Kidney capillary endothelial cell (primary cell): ENCODE measurements at regions not wholly inside any gene's neighbourhood (a gene's known extent, or its start where the extent isn't known, plus 50 kb on each side); places are given as distances from the start of the nearest gene placed in this dataset.

ENCODE experiments used
- DNase-seq: peaks from one replicate; pipeline ENCODE4 v3.0.0-alpha.2; 2018; ENCODE audit warnings: low spot score

- DNase-seq, result no peak
These were observed 149.7 kb upstream of the GGTLC1 start for GRCh38 chr20:24138196-24138857.

GRCh38 chr20:24136659-24137246, 148.2 kb upstream of the GGTLC1 start:
- DNase-seq, result no peak

- no peak for DNase-seq
These were observed 147.2 kb upstream of the GGTLC1 start for GRCh38 chr20:24135781-24136180.

GRCh38 chr20:24134930-24135329, 146.4 kb upstream of the GGTLC1 start:
- no peak for DNase-seq

GRCh38 chr20:24134284-24134683, 145.7 kb upstream of the GGTLC1 start:
- no peak for DNase-seq

GRCh38 chr20:24132246-24132645, 143.7 kb upstream of the GGTLC1 start:
- no peak for DNase-seq

- DNase-seq, result peak; percentile 44
These were observed 143.1 kb upstream of the GGTLC1 start for GRCh38 chr20:24131684-24132083.

GRCh38 chr20:24131281-24131680, 142.7 kb upstream of the GGTLC1 start:
- no peak for DNase-seq

- DNase-seq, result no peak
These were observed 141.1 kb upstream of the GGTLC1 start for GRCh38 chr20:24129641-24130040.

GRCh38 chr20:24124951-24125650, 136.5 kb upstream of the GGTLC1 start:
- DNase-seq, result no peak

- no peak for DNase-seq
These were observed 135.4 kb upstream of the GGTLC1 start for GRCh38 chr20:24124003-24124402.

GRCh38 chr20:24118441-24119175, 130.0 kb upstream of the GGTLC1 start:
- peak; percentile 52 for DNase-seq

GRCh38 chr20:24118034-24118433, 129.5 kb upstream of the GGTLC1 start:
- DNase-seq, result no peak

GRCh38 chr20:24117383-24117782, 128.8 kb upstream of the GGTLC1 start:
- DNase-seq, result no peak

- no peak for DNase-seq
These were observed 128.0 kb upstream of the GGTLC1 start for GRCh38 chr20:24116611-24117010.

- DNase-seq, result no peak
These were observed 123.8 kb upstream of the GGTLC1 start for GRCh38 chr20:24112360-24112759.

GRCh38 chr20:24111858-24112257, 123.3 kb upstream of the GGTLC1 start:
- DNase-seq, result no peak

- DNase-seq, result no peak
These were observed 121.0 kb upstream of the GGTLC1 start for GRCh38 chr20:24109537-24109936.

GRCh38 chr20:24109008-24109407, 120.4 kb upstream of the GGTLC1 start:
- DNase-seq, result no peak

GRCh38 chr20:24108581-24108980, 120.0 kb upstream of the GGTLC1 start:
- DNase-seq, result no peak

- no peak for DNase-seq
These were observed 118.3 kb upstream of the GGTLC1 start for GRCh38 chr20:24106801-24107445.

- no peak for DNase-seq
These were observed 117.7 kb upstream of the GGTLC1 start for GRCh38 chr20:24106150-24106800.
